ENCODE measurements at regions not wholly inside any gene's neighbourhood (a gene's known extent, or its start where the extent isn't known, plus 50 kb on each side); places are given as distances from the start of the nearest gene placed in this dataset.

DNA sequence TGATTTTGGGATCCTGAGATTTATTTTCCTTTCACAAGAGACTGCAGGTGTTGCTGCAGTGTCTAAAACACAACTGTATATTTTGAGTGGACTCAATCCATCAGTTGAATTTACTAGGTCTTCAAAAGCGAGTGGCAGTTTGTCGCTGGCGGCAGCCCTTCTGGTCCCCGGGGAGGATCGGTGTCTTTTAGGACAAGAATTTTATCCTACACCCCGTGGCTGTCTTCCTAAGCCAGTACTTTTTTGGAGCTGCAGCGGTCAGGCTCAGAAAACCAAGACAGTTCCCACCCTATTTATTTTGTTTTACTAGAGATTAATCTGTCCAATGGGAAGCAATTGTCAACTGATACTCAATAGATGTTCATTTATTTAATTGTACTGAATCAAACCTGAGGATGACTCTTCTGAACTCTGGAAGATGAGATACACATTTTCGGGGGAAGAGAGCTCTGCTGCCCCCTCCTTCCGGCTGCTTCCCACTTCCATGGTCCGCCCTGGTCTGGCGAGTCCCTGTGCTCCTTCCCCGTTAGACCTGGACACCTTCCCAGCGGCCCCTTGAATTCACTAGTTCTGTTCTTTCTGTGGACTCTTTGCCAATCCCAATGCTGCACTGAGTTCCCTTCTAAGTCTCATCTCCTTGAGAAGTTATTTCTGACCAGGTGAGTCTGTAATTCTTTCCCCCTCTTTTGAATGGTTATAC lies 90.6 kb downstream of the ERMARD start:
- Histone ChIP-seq H3K36me3 (ENCODE audit: control insufficient read depth, insufficient read depth, low read length) (no peaks in the 10 kb centered on the region), H3K27me3 (replicated peaks; ENCODE audit: control insufficient read depth, insufficient read depth, low read length, poor library complexity, severe bottlenecking) (no peaks in the 10 kb centered on the region), H3K4me1 (ENCODE audit: control insufficient read depth, insufficient read depth, low read length, poor library complexity, severe bottlenecking) (no peaks in the 10 kb centered on the region), H3K4me3 (ENCODE audit: insufficient read depth, low read depth, low read length, poor library complexity, severe bottlenecking) (no peak overlapping the region), H3K27ac (ENCODE audit: insufficient read depth, low read length, poor library complexity, severe bottlenecking) (no peak overlapping the region), H3K9me3 (ENCODE audit: control insufficient read depth, low read length) (no peaks in the 10 kb centered on the region)
- DNase-seq, result no peak

DNA sequence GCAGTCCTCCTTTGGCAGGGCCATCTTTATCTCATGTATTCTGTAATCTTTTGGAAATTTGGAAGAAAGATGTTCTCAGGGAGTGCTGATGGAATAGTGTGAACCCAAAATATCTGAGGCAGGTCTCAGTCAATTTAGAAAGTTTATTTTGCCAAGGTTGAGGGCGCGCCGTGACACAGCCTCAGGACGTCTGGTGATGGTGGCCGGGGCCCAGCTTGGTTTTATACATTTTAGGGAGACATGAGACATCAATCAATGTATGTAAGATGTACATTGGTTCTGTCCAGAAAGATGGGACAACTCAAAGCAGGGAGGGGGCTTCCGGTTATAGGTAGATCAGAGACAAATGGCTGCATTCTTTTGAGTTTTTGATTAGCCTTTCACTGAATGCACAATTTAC lies 89.8 kb downstream of the ERMARD start:
- Histone ChIP-seq H3K27ac (ENCODE audit: insufficient read depth, low read length, poor library complexity, severe bottlenecking) (no peak overlapping the region), H3K4me3 (ENCODE audit: insufficient read depth, low read depth, low read length, poor library complexity, severe bottlenecking) (no peak overlapping the region)
- DNase-seq, result no peak

GRCh38 chr6:169839898-169840631 lies 88.6 kb downstream of the ERMARD start:
- no peak for DNase-seq
- Histone ChIP-seq H3K27ac (ENCODE audit: insufficient read depth, low read length, poor library complexity, severe bottlenecking) (no peak overlapping the region), H3K27me3 (replicated peaks; ENCODE audit: control insufficient read depth, insufficient read depth, low read length, poor library complexity, severe bottlenecking) (no peaks in the 10 kb centered on the region), H3K36me3 (ENCODE audit: control insufficient read depth, insufficient read depth, low read length) (no peaks in the 10 kb centered on the region), H3K4me1 (ENCODE audit: control insufficient read depth, insufficient read depth, low read length, poor library complexity, severe bottlenecking) (no peaks in the 10 kb centered on the region), H3K9me3 (ENCODE audit: control insufficient read depth, low read length) (no peaks in the 10 kb centered on the region), H3K4me3 (ENCODE audit: insufficient read depth, low read depth, low read length, poor library complexity, severe bottlenecking) (no peak overlapping the region)

More for the DNA sequence above, 89.8 kb downstream of the ERMARD start:
- no peaks in the 10 kb centered on the region for H3K36me3 ChIP-seq (ENCODE audit: control insufficient read depth, insufficient read depth, low read length)
- no peaks in the 10 kb centered on the region for H3K27me3 ChIP-seq (replicated peaks; ENCODE audit: control insufficient read depth, insufficient read depth, low read length, poor library complexity, severe bottlenecking)
- H3K4me1 ChIP-seq (ENCODE audit: control insufficient read depth, insufficient read depth, low read length, poor library complexity, severe bottlenecking), result no peaks in the 10 kb centered on the region
- H3K9me3 ChIP-seq (ENCODE audit: control insufficient read depth, low read length), result no peaks in the 10 kb centered on the region

DNA sequence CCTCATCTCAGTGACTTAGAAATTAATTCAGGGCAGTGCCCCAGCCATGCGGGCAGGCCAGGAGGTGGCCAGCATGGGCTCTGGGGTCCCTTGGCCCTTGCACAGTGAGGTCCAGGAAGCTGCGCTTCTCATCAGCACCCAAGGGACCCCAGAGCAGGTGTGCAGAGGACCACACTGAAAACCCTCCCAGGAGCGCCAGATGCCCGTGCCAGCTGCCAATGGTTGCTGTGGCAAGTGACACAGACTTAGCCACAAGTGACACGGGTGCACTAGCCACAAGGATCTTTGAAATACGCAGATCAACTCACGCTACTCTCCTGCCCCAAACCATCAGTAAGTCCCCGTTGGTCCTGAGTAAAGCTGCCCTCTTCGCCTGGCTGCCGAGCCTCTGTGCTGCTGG lies 88.1 kb downstream of the ERMARD start:
- H3K36me3 ChIP-seq (ENCODE audit: control insufficient read depth, insufficient read depth, low read length), result no peaks in the 10 kb centered on the region
- no peaks in the 10 kb centered on the region for H3K4me1 ChIP-seq (ENCODE audit: control insufficient read depth, insufficient read depth, low read length, poor library complexity, severe bottlenecking)
- no peaks in the 10 kb centered on the region for H3K9me3 ChIP-seq (ENCODE audit: control insufficient read depth, low read length)
- no peak overlapping the region for H3K27ac ChIP-seq (ENCODE audit: insufficient read depth, low read length, poor library complexity, severe bottlenecking)
- H3K27me3 ChIP-seq (replicated peaks; ENCODE audit: control insufficient read depth, insufficient read depth, low read length, poor library complexity, severe bottlenecking), result no peaks in the 10 kb centered on the region
- H3K4me3 ChIP-seq (ENCODE audit: insufficient read depth, low read depth, low read length, poor library complexity, severe bottlenecking), result no peak overlapping the region
- DNase-seq, result no peak

DNA sequence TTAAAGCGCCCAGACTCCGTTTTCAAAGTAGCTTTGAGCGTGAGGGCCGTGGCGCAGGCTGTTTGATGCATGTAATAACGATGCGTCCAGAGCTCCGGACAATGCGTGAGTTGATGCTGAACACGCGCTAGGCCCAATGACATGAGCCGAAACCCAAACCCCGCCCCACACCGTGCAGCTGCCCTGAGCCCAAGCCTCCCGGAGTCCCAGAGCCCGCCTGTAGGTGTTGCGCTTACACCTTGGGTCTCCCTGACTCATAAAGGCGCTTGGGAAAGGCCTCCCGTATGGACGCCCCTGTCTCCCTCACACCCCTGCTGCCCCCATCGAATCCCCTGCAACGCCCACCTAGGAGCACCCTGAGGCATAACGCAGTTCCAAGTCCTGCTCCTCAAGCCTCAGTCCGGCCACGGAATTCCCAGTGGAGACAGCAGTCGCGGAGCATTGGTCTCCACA lies 87.6 kb downstream of the ERMARD start:
- no peaks in the 10 kb centered on the region for H3K4me1 ChIP-seq (ENCODE audit: control insufficient read depth, insufficient read depth, low read length, poor library complexity, severe bottlenecking)
- H3K9me3 ChIP-seq (ENCODE audit: control insufficient read depth, low read length), result no peaks in the 10 kb centered on the region
- no peak overlapping the region for H3K4me3 ChIP-seq (ENCODE audit: insufficient read depth, low read depth, low read length, poor library complexity, severe bottlenecking)
- DNase-seq, result no peak
- H3K36me3 ChIP-seq (ENCODE audit: control insufficient read depth, insufficient read depth, low read length), result no peaks in the 10 kb centered on the region
- H3K27ac ChIP-seq (ENCODE audit: insufficient read depth, low read length, poor library complexity, severe bottlenecking), result no peak overlapping the region
- H3K27me3 ChIP-seq (replicated peaks; ENCODE audit: control insufficient read depth, insufficient read depth, low read length, poor library complexity, severe bottlenecking), result no peaks in the 10 kb centered on the region

DNA sequence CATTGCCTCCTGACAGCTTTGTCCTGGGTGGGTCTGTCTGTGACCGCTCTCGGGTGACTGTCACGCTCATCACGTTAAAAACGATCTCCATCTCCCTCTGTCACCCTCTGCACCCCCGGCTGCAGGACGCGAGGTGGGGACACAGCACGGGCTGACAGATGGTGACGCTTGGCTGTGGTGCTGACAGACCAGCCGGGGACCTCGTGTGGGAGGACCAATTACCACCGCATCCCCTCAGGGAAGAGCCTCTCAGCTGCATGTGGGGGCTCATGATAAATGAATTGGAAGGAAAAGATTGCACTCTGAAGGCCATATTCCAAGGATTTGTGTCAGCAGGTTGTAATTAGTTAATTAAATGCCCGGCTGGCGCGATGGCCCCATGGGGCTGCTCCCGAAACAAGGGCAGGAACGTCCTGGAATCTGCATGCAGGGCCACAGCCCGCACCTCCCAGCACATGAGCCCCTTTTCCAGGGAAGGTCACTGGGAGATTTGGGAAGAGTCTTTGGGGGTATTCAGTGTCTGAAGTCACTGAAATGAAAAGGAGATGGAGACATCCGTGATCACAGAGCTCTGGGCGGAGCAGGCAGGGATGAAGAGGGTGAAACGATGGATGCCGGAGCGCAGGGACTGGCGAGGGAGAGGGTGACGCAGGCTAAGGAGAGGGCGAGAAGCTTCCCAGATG lies 87.1 kb downstream of the ERMARD start:
- no peaks in the 10 kb centered on the region for H3K9me3 ChIP-seq (ENCODE audit: control insufficient read depth, low read length)
- no peak for DNase-seq
- no peaks in the 10 kb centered on the region for H3K36me3 ChIP-seq (ENCODE audit: control insufficient read depth, insufficient read depth, low read length)
- no peak overlapping the region for H3K27ac ChIP-seq (ENCODE audit: insufficient read depth, low read length, poor library complexity, severe bottlenecking)
- H3K4me3 ChIP-seq (ENCODE audit: insufficient read depth, low read depth, low read length, poor library complexity, severe bottlenecking), result no peak overlapping the region
- H3K4me1 ChIP-seq (ENCODE audit: control insufficient read depth, insufficient read depth, low read length, poor library complexity, severe bottlenecking), result no peaks in the 10 kb centered on the region
- H3K27me3 ChIP-seq (replicated peaks; ENCODE audit: control insufficient read depth, insufficient read depth, low read length, poor library complexity, severe bottlenecking), result no peaks in the 10 kb centered on the region

GRCh38 chr6:169837529-169838250 lies 86.3 kb downstream of the ERMARD start:
- H3K27ac ChIP-seq (ENCODE audit: insufficient read depth, low read length, poor library complexity, severe bottlenecking), result no peak overlapping the region
- H3K36me3 ChIP-seq (ENCODE audit: control insufficient read depth, insufficient read depth, low read length), result no peaks in the 10 kb centered on the region
- no peaks in the 10 kb centered on the region for H3K27me3 ChIP-seq (replicated peaks; ENCODE audit: control insufficient read depth, insufficient read depth, low read length, poor library complexity, severe bottlenecking)
- no peak overlapping the region for H3K4me3 ChIP-seq (ENCODE audit: insufficient read depth, low read depth, low read length, poor library complexity, severe bottlenecking)
- DNase-seq, result no peak
- no peaks in the 10 kb centered on the region for H3K4me1 ChIP-seq (ENCODE audit: control insufficient read depth, insufficient read depth, low read length, poor library complexity, severe bottlenecking)
- H3K9me3 ChIP-seq (ENCODE audit: control insufficient read depth, low read length), result no peaks in the 10 kb centered on the region

- H3K27ac ChIP-seq (ENCODE audit: insufficient read depth, low read length, poor library complexity, severe bottlenecking), result no peak overlapping the region
- no peak for DNase-seq
- H3K4me3 ChIP-seq (ENCODE audit: insufficient read depth, low read depth, low read length, poor library complexity, severe bottlenecking), result no peak overlapping the region
- H3K9me3 ChIP-seq (ENCODE audit: control insufficient read depth, low read length), result no peaks in the 10 kb centered on the region
- peaks cover 9% of the 10 kb centered on the region for H3K27me3 ChIP-seq (replicated peaks; ENCODE audit: control insufficient read depth, insufficient read depth, low read length, poor library complexity, severe bottlenecking)
- no peaks in the 10 kb centered on the region for H3K36me3 ChIP-seq (ENCODE audit: control insufficient read depth, insufficient read depth, low read length)
- no peaks in the 10 kb centered on the region for H3K4me1 ChIP-seq (ENCODE audit: control insufficient read depth, insufficient read depth, low read length, poor library complexity, severe bottlenecking)
Observed at GRCh38 chr6:169833258-169833794, 81.9 kb downstream of the ERMARD start.

GRCh38 chr6:169832247-169832948 lies 81.0 kb downstream of the ERMARD start:
- Histone ChIP-seq H3K36me3 (ENCODE audit: control insufficient read depth, insufficient read depth, low read length) (no peaks in the 10 kb centered on the region), H3K27me3 (replicated peaks; ENCODE audit: control insufficient read depth, insufficient read depth, low read length, poor library complexity, severe bottlenecking) (peaks cover 9% of the 10 kb centered on the region), H3K9me3 (ENCODE audit: control insufficient read depth, low read length) (no peaks in the 10 kb centered on the region), H3K4me3 (ENCODE audit: insufficient read depth, low read depth, low read length, poor library complexity, severe bottlenecking) (no peak overlapping the region), H3K27ac (ENCODE audit: insufficient read depth, low read length, poor library complexity, severe bottlenecking) (no peak overlapping the region), H3K4me1 (ENCODE audit: control insufficient read depth, insufficient read depth, low read length, poor library complexity, severe bottlenecking) (no peaks in the 10 kb centered on the region)
- no peak for DNase-seq

Measured in effector memory CD4-positive, alpha-beta T cell (primary cell).